Upper lobe of left lung (tissue), 6 donors: ENCODE measurements at regions not wholly inside any gene's neighbourhood (a gene's known extent, or its start where the extent isn't known, plus 50 kb on each side); places are given as distances from the start of the nearest gene placed in this dataset.

Experiments used
- ATAC-seq, 2 donors: fragments of 200-7000 bp; cut with Tn5 transposase; one replicate each; pipeline ENCODE4 v1.9.1; 2022; ENCODE audit warnings: mild to moderate bottlenecking in 2 of 2, moderate library complexity in 2 of 2; ENCODE audit not compliant: low FRiP score in 2 of 2
- DNase-seq, 2 donors: peaks; one replicate each; pipeline ENCODE4 v3.0.0-alpha.2; 2019 to 2020
- H3K27ac ChIP-seq, 4 donors: fragments of 200-600 bp; sonication (generic); one replicate each; pipeline ENCODE4 v1.5.1; 2016 to 2019
- H3K27me3 ChIP-seq, 4 donors: fragments of 200-600 bp; sonication (generic); one replicate each; pipeline ENCODE4 v1.5.1; 2017 to 2019
- H3K36me3 ChIP-seq, 4 donors: fragments of 200-600 bp; sonication (generic); one replicate each; pipeline ENCODE4 v1.5.1; 2016 to 2019
- H3K4me1 ChIP-seq, 4 donors: fragments of 200-600 bp; sonication (generic); one replicate each; pipeline ENCODE4 v1.5.1; 2018 to 2019
- H3K4me3 ChIP-seq, 4 donors: fragments of 200-600 bp; sonication (generic); one replicate each; pipeline ENCODE4 v1.5.1; 2017 to 2019; ENCODE audit warnings: mild to moderate bottlenecking in 2 of 4, moderate library complexity in 1 of 4
- H3K9me3 ChIP-seq, 4 donors: fragments of 200-600 bp; sonication (generic); one replicate each; pipeline ENCODE4 v1.5.1; 2018 to 2019
- EP300 ChIP-seq, 4 donors: sonication (generic); formaldehyde crosslinking; IDR thresholded peaks; one replicate each; pipeline ENCODE4 v1.5.1; 2017; ENCODE audit warnings: antibody characterized with exemption in 4 of 4, control low read depth in 2 of 4
- POLR2A ChIP-seq, 4 donors: fragments of 450-650 bp; IDR thresholded peaks; one replicate each; pipeline ENCODE4 v1.5.1; 2016 to 2017; ENCODE audit warnings: antibody characterized with exemption in 4 of 4, mild to moderate bottlenecking in 2 of 4
- POLR2AphosphoS5 ChIP-seq, 2 donors: sonication (generic); formaldehyde crosslinking; IDR thresholded peaks; one replicate each; pipeline ENCODE4 v1.5.1; 2017; ENCODE audit warnings: antibody characterized with exemption in 2 of 2
- WGBS, 2 donors: methylation state at CpG; one replicate each; pipeline ENCODE4 v1.1.5; 2017 to 2018; 5-methylcytosine and 5-hydroxymethylcytosine counted together
- TF ChIP-seq, protein P1 (sequence below), 6 experiments: fragments of 450-650 bp in 4 of 6; fragments of 200-600 bp in 2 of 6; sonication (generic) in 2 of 6; IDR thresholded peaks; one replicate each; pipeline ENCODE4 v1.5.1; 2016 to 2019; ENCODE audit warnings: antibody characterized with exemption in 6 of 6
- donor health status: DM: no; HTN: no; CAD: no; lungs with moderate emphysema.
- donor health status: DM: no; HTN: yes; CAD: no; lungs with severe emphysema.

DNA sequence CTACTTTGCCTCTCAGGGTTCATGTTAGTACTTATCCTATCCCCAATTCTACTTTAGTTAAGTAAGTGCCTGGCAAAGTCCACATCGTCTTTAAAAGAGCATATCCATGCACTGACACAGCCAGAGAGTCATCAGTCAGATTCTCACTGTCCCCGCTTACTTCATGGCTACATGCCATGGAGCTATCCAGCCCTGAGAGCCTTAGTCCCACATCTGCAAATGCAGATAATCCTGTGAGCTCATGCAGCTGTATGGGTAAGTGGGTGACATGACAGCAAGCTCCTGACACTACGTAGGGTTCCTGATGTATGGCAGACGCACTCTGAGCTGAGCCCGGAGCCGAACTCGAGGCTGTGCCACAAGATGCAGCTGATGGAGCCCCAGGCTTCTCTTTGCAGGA, 661.5 kb downstream of the LIG4 start:
- Histone ChIP-seq H3K4me1 (no peaks in the 10 kb centered on the region), H3K36me3 (no peaks in the 10 kb centered on the region), H3K4me3 (no peak overlapping the region), H3K27me3 (no peaks in the 10 kb centered on the region), H3K27ac (no peak overlapping the region), H3K9me3 (no peaks in the 10 kb centered on the region)
- no peak for ATAC-seq
- DNase-seq, result no peak
- TF ChIP-seq, protein P1, sequence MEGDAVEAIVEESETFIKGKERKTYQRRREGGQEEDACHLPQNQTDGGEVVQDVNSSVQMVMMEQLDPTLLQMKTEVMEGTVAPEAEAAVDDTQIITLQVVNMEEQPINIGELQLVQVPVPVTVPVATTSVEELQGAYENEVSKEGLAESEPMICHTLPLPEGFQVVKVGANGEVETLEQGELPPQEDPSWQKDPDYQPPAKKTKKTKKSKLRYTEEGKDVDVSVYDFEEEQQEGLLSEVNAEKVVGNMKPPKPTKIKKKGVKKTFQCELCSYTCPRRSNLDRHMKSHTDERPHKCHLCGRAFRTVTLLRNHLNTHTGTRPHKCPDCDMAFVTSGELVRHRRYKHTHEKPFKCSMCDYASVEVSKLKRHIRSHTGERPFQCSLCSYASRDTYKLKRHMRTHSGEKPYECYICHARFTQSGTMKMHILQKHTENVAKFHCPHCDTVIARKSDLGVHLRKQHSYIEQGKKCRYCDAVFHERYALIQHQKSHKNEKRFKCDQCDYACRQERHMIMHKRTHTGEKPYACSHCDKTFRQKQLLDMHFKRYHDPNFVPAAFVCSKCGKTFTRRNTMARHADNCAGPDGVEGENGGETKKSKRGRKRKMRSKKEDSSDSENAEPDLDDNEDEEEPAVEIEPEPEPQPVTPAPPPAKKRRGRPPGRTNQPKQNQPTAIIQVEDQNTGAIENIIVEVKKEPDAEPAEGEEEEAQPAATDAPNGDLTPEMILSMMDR (IDR thresholded peaks at IDR 0.05), result no peak
- TF ChIP-seq POLR2A (IDR thresholded peaks at IDR 0.05) (no peak), EP300 (IDR thresholded peaks at IDR 0.05) (no peak), POLR2AphosphoS5 (IDR thresholded peaks at IDR 0.05) (no peak)
- 66 to 84% methylated on average over 5 to 7 of the region's 7 CpGs for WGBS, 2 donors

DNA sequence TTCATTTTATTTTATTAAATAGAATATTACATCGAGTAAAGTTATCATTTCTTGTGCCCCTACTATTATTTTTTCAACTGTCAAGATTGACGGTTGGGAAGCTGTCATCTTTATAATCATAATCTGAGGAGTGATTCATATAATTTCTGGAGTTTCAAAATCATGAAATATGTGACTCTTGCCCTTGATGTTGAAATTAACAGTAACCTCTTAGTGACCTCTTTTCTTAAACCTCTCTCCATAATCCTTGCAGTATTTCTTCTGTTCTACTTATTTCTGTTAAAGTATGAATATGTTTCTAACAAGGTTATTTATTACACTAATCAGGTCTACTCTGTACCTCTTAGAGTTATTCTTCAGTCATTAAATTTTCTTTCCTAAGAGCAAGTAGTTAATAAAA, 663.8 kb downstream of the LIG4 start:
- DNase-seq, result no peak
- TF ChIP-seq POLR2A (IDR thresholded peaks at IDR 0.05), result no peak
- no peak for ATAC-seq
- WGBS, 2 donors, result 64 to 81% methylated on average over 2 of the region's 2 CpGs
- Histone ChIP-seq H3K9me3 (no peaks in the 10 kb centered on the region), H3K27me3 (no peaks in the 10 kb centered on the region), H3K27ac (no peak overlapping the region), H3K4me1 (no peaks in the 10 kb centered on the region), H3K4me3 (no peak overlapping the region), H3K36me3 (no peaks in the 10 kb centered on the region)

DNA sequence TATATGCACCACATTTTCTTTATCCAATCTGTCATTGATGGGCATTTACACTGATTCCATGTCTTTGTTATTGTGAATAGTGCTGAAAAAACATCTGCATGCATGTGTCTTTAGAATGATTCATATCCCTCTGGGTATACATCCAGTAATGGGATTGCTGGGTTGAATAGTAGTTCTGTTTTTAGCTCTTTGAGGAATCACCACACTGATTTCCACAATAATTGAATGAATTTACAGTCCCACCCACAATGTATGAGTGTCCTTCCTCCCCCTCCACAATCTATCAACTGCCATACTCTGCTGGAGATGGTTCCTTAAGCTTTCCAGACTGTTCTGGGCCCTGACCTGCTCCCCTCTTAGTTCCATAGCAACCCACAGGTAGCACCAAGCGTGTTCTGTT, 667.0 kb downstream of the LIG4 start:
- Histone ChIP-seq H3K4me1 (no peaks in the 10 kb centered on the region), H3K36me3 (no peaks in the 10 kb centered on the region), H3K27me3 (no peaks in the 10 kb centered on the region), H3K9me3 (peaks cover 0 to 7% (median 0%) of the 10 kb centered on the region in 4 donors), H3K4me3 (no peak overlapping the region), H3K27ac (no peak overlapping the region)
- DNase-seq, result no peak
- no peak for ATAC-seq
- TF ChIP-seq POLR2AphosphoS5 (IDR thresholded peaks at IDR 0.05) (no peak), EP300 (IDR thresholded peaks at IDR 0.05) (no peak), POLR2A (IDR thresholded peaks at IDR 0.05) (no peak)
- TF ChIP-seq, protein P1 (IDR thresholded peaks at IDR 0.05), result no peak
- 91 to 100% methylated on average over 1 of the region's 1 CpG for WGBS, 2 donors

DNA sequence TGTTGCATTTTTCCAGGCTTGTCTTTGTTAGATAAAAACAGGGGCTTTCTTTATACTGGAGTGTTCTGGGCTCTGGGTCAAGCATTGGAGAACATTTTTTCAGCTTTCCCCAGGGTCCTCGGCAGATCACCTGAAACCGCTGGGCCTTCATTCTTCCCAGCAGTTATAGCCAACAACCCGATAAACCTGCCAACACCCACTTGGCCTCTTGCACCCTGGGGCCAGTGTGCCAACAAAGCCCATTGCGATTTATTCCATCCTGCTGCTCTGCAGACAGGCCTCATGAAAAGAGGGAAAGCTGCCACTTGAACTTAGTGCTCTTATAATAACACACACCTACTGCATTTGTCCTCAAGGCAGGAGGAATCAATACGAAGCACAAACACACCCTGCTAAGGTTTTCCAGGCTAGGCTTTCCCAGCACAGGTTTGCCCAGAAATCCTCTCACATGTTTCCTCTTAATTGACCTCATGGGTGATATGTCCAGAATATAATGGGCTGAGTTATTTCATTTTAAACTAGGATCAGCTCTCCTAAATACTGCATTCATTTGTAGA, 669.3 kb downstream of the LIG4 start:
- DNase-seq, result no peak
- WGBS, 2 donors, result 62 to 75% methylated on average over 5 of the region's 5 CpGs
- ATAC-seq, result no peak
- Histone ChIP-seq H3K36me3 (no peaks in the 10 kb centered on the region), H3K4me1 (no peaks in the 10 kb centered on the region), H3K9me3 (peaks cover 0 to 7% (median 0%) of the 10 kb centered on the region in 4 donors), H3K4me3 (no peak overlapping the region), H3K27me3 (no peaks in the 10 kb centered on the region), H3K27ac (no peak overlapping the region)
- TF ChIP-seq, protein P1 (IDR thresholded peaks at IDR 0.05), result no peak
- no peak for TF ChIP-seq POLR2A (IDR thresholded peaks at IDR 0.05)
- TF ChIP-seq EP300 (IDR thresholded peaks at IDR 0.05), result no peak
- no peak for TF ChIP-seq POLR2AphosphoS5 (IDR thresholded peaks at IDR 0.05)

DNA sequence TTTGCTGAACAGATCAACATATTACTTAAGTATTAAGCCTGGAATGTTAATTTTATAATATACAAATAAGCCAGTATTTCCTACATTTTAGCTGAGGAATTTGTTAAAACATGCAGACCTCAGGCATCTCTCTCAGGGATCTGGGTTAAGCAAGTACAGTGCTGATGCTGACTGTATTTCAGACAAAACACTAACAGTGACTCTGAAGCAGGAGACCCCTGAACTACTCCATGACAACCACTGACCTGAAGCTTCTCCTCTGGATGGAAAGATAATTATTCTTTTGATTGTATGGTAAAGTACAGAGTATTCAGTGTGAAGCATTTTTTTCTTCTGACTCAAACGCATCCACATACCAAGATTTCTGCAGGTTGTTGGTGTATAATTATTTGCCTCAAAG, 680.8 kb downstream of the LIG4 start:
- DNase-seq (no peak), ATAC-seq (no peak)
- H3K36me3 ChIP-seq, result no peaks in the 10 kb centered on the region
- H3K4me1 ChIP-seq, result no peaks in the 10 kb centered on the region
- no peaks in the 10 kb centered on the region for H3K27me3 ChIP-seq
- 29 to 79% methylated on average over 1 of the region's 1 CpG for WGBS, 2 donors
- no peaks in the 10 kb centered on the region for H3K9me3 ChIP-seq
- no peak overlapping the region for H3K27ac ChIP-seq
- H3K4me3 ChIP-seq, result no peak overlapping the region
- TF ChIP-seq POLR2AphosphoS5 (IDR thresholded peaks at IDR 0.05) (no peak), POLR2A (IDR thresholded peaks at IDR 0.05) (no peak), EP300 (IDR thresholded peaks at IDR 0.05) (no peak)
- TF ChIP-seq, protein P1 (IDR thresholded peaks at IDR 0.05), result no peak
